Stimulated activated naive CD8-positive, alpha-beta T cell treated with anti-CD3 and anti-CD28 coated beads, Interleukin-15, amount 100 ng/mL, for 72 hours (primary cell): ENCODE measurements at regions not wholly inside any gene's neighbourhood (a gene's known extent, or its start where the extent isn't known, plus 50 kb on each side); places are given as distances from the start of the nearest gene placed in this dataset.
"Not testable (repeated sequence)": the region's sequence is repeated elsewhere in the genome, so short reads cannot be mapped to it uniquely, and the experiment has no call there.

Source experiments
- ATAC-seq: fragments of 150-1000 bp; cut with Tn5 transposase; 2 replicates; pipeline ENCODE4 v1.10.0; 2021; ENCODE audit warnings: mild to moderate bottlenecking, moderate library complexity
- DNase-seq, 2 donors: peaks; one replicate each; pipeline ENCODE4 v3.0.0; 2021 to 2022
- H3K27ac Mint-ChIP-seq, 2 donors: one replicate each; pipeline ENCODE4 v1.8.0; 2022; ENCODE audit warnings: mild to moderate bottlenecking in 2 of 2, mixed read lengths in 2 of 2, moderate library complexity in 2 of 2
- H3K27me3 Mint-ChIP-seq: one replicate; pipeline ENCODE4 v1.8.0; 2022; ENCODE audit warnings: mixed read lengths
- H3K4me1 Mint-ChIP-seq: one replicate; pipeline ENCODE4 v1.8.0; 2022; ENCODE audit warnings: mild to moderate bottlenecking, mixed read lengths
- H3K4me3 Mint-ChIP-seq, 2 donors: one replicate each; pipeline ENCODE4 v1.8.0; 2022; ENCODE audit warnings: mild to moderate bottlenecking in 2 of 2, mixed read lengths in 2 of 2, moderate library complexity in 1 of 2
- H3K9me3 Mint-ChIP-seq, 2 donors: one replicate each; pipeline ENCODE4 v1.8.0; 2022; ENCODE audit warnings: mixed read lengths in 2 of 2

DNA sequence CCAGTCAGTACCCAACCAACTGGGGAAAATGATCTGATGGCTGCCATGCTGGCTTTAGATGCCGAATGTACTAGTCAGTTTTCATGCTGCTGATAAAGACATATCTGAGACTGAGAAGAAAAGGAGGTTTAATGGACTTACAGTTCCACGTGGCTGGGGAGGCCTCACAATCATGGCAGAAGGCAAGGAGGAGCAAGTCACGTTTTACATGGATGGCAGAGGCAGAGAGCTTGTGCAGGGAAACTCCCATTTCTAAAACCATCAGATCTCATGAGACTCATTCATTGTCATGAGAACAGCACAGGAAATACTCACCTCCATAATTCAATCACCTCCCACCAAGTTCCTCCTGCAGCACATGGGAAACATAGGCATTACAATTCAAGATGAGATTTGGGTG lies 508.9 kb upstream of the NRP1 start:
- DNase-seq (no peak), ATAC-seq (no peak)
- Mint-ChIP-seq H3K27me3 (no peaks in the 10 kb centered on the region), H3K27ac (no peak overlapping the region), H3K4me3 (no peak overlapping the region), H3K4me1 (no peaks in the 10 kb centered on the region), H3K9me3 (peaks cover 21 to 25% of the 10 kb centered on the region in 2 donors)

DNA sequence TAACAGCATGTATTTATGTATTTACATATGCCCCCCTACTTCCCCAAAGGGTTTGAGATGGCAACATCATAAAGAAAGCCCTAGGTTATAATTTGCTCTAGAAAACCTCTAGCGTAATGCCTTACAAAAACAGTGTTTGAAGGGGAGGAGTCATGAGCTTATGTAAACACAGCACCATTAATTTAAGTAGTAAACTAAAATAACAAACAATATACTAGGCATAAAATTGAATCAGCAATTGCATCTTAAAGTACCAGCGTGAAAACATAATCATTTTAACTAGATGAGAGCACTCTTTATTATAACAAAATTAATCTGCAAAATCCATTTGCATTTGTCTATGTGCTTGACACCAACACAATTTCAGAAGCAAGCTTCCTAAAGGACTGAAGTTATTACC lies 507.2 kb upstream of the NRP1 start:
- no peaks in the 10 kb centered on the region for H3K27me3 Mint-ChIP-seq
- H3K4me1 Mint-ChIP-seq = no peaks in the 10 kb centered on the region
- DNase-seq (no peak), ATAC-seq (no peak)
- H3K27ac Mint-ChIP-seq = no peak overlapping the region
- H3K9me3 Mint-ChIP-seq = peaks cover 15 to 25% of the 10 kb centered on the region in 2 donors
- H3K4me3 Mint-ChIP-seq = no peak overlapping the region

DNA sequence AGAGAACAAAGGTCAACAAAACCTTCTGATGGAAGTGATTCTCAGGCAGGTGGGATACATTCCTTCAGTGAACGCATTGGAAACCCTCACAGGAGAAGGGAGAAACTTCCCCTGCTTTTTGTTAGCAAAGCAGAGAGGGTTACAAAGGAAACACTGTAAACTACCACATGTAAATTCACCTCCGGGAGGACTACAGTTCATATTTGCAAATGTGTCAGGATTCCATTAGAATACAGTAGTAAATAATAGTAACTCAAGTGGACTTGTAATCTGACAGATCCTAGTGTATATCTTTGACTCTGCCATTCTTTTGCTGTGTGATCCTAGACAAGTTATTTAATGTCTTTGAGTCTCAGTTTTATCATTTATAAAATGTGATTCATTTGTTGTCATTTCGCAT lies 504.3 kb upstream of the NRP1 start:
- Mint-ChIP-seq H3K27ac (no peak overlapping the region), H3K4me1 (no peaks in the 10 kb centered on the region), H3K4me3 (no peak overlapping the region), H3K9me3 (peaks cover 8 to 10% of the 10 kb centered on the region in 2 donors), H3K27me3 (no peaks in the 10 kb centered on the region)
- DNase-seq (no peak), ATAC-seq (no peak)

- H3K4me1 Mint-ChIP-seq = no peaks in the 10 kb centered on the region
- no peak overlapping the region for H3K4me3 Mint-ChIP-seq
- no peaks in the 10 kb centered on the region for H3K27me3 Mint-ChIP-seq
- DNase-seq (no peak), ATAC-seq (no peak)
- H3K9me3 Mint-ChIP-seq = no peaks in the 10 kb centered on the region
- no peak overlapping the region for H3K27ac Mint-ChIP-seq
Measured at GRCh38 chr10:33837736-33838135, 503.3 kb upstream of the NRP1 start.

DNA sequence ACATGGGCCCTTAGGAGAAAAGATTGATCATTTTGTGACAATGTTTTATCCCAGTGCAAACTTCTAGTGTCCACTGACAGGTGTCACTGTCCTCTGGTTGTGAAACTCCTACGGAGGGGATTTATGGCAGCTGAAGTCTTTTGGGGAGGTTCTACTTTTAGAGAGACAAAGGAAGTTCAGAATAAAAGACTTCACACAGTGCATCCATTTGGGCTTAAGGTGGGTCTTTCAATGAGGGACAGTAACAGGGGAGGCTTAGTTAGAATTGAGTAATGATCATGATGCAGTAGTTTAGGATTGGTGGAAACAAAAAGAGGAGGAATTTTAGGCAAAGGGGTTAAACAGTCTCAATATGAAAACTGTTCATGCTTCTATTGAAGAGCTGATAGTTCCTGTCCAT lies 501.1 kb upstream of the NRP1 start:
- DNase-seq (no peak), ATAC-seq (no peak)
- Mint-ChIP-seq H3K4me1 (no peaks in the 10 kb centered on the region), H3K9me3 (no peaks in the 10 kb centered on the region), H3K27me3 (no peaks in the 10 kb centered on the region), H3K4me3 (no peak overlapping the region), H3K27ac (no peak overlapping the region)

DNA sequence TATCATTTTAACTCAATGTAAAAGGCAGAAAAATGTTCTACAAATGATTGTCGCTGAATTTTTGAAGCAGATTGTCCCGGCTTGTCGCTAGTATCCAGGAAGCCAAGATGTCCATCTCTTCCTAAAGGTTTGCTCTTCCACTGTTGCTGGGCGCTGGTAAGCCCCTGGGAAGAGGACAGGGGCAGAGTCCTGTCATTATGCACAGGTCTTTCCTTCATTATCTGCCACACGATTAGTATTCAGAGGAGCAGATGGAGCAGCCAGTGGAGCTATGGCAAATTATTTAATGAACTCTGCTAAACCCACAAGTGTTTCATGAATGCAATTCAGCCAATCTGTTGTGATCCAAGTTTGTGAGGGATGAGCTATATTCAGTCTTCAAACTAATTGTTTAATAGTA lies 499.1 kb upstream of the NRP1 start:
- Mint-ChIP-seq H3K4me3 (no peak overlapping the region), H3K9me3 (peaks cover 4 to 8% of the 10 kb centered on the region in 2 donors), H3K27ac (no peak overlapping the region), H3K27me3 (no peaks in the 10 kb centered on the region), H3K4me1 (no peaks in the 10 kb centered on the region)
- DNase-seq (no peak), ATAC-seq (no peak)

GRCh38 chr10:33832124-33832787 lies 497.8 kb upstream of the NRP1 start:
- H3K27ac Mint-ChIP-seq = no peak overlapping the region
- H3K27me3 Mint-ChIP-seq = peaks cover 5% of the 10 kb centered on the region
- ATAC-seq (no peak), DNase-seq (no peak)
- H3K4me1 Mint-ChIP-seq = no peaks in the 10 kb centered on the region
- H3K4me3 Mint-ChIP-seq = no peak overlapping the region
- peaks cover 4 to 17% of the 10 kb centered on the region in 2 donors for H3K9me3 Mint-ChIP-seq

DNA sequence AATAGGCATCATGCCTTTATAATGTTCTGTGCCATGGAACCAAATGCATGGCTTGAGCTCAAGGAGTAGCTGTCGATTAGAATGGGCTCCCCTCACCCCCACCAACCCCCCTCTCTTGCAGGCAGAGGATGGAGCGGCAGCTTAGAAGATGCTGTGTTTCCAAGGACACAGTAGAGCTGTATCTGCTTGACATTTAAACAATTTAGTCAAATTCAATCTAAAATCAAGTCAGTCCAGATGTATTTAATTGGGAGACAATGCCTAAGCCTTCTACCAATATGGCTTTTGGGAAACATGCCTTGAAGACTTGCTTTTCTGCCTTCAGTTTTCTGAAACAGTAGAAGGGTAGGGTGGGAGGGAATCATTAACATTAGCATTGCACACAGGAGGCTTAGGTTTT lies 497.1 kb upstream of the NRP1 start:
- H3K27me3 Mint-ChIP-seq = peaks cover 9% of the 10 kb centered on the region
- DNase-seq = no peak
- ATAC-seq = no peak

GRCh38 chr10:33829899-33830298 lies 495.4 kb upstream of the NRP1 start:
- not testable (repeated sequence) for H3K27me3 Mint-ChIP-seq, H3K4me3 Mint-ChIP-seq, ATAC-seq, DNase-seq, H3K4me1 Mint-ChIP-seq, H3K27ac Mint-ChIP-seq
- H3K9me3 Mint-ChIP-seq = peaks cover 4 to 20% of the 10 kb centered on the region in 2 donors

More for the DNA sequence above, 497.1 kb upstream of the NRP1 start:
- Mint-ChIP-seq H3K4me1 (no peaks in the 10 kb centered on the region), H3K4me3 (no peak overlapping the region), H3K27ac (no peak overlapping the region), H3K9me3 (peaks cover 4 to 20% of the 10 kb centered on the region in 2 donors)

GRCh38 chr10:33828592-33828991 lies 494.1 kb upstream of the NRP1 start:
- no peak overlapping the region for H3K27ac Mint-ChIP-seq
- DNase-seq (no peak), ATAC-seq (no peak)
- H3K9me3 Mint-ChIP-seq = peaks cover 4 to 21% of the 10 kb centered on the region in 2 donors
- no peaks in the 10 kb centered on the region for H3K4me1 Mint-ChIP-seq
- H3K27me3 Mint-ChIP-seq = peaks cover 9% of the 10 kb centered on the region
- no peak overlapping the region for H3K4me3 Mint-ChIP-seq

- ATAC-seq (no peak), DNase-seq (no peak)
- Mint-ChIP-seq H3K27ac (no peak overlapping the region), H3K27me3 (peaks cover 9% of the 10 kb centered on the region), H3K4me3 (no peak overlapping the region), H3K4me1 (no peaks in the 10 kb centered on the region), H3K9me3 (peaks cover 4 to 26% of the 10 kb centered on the region in 2 donors)
Measured at GRCh38 chr10:33826186-33826585, 491.7 kb upstream of the NRP1 start.

GRCh38 chr10:33822774-33823173 lies 488.3 kb upstream of the NRP1 start:
- DNase-seq = no peak

DNA sequence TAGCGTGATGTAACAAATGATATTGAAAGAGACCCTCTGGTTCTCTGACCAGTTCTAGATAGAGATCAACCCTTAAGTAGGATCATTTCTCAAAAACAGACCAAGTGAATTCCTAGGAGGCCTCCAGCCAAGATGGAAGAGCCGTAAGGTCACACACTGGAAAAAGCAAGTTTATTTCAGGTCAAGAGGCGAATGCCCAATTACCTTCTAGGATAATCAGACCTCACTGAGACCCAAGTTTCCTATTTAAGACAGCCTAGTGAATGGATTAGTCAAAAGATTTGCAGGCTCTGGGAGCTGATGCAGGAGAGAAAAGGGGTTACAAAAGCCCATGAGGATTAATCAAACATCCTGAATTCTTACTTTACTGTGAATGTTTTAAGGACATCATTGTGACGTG lies 486.1 kb upstream of the NRP1 start:
- no peaks in the 10 kb centered on the region for H3K27me3 Mint-ChIP-seq
- no peak overlapping the region for H3K4me3 Mint-ChIP-seq
- DNase-seq (no peak), ATAC-seq (no peak)
- no peak overlapping the region for H3K27ac Mint-ChIP-seq
- peaks cover 0 to 6% of the 10 kb centered on the region in 2 donors for H3K9me3 Mint-ChIP-seq
- H3K4me1 Mint-ChIP-seq = no peaks in the 10 kb centered on the region

More at GRCh38 chr10:33822774-33823173, 488.3 kb upstream of the NRP1 start:
- no peak for ATAC-seq
- Mint-ChIP-seq H3K4me1 (no peaks in the 10 kb centered on the region), H3K27ac (no peak overlapping the region), H3K27me3 (peaks cover 9% of the 10 kb centered on the region), H3K4me3 (no peak overlapping the region), H3K9me3 (peaks cover 0 to 15% of the 10 kb centered on the region in 2 donors)

GRCh38 chr10:33819206-33819605 lies 484.7 kb upstream of the NRP1 start:
- Mint-ChIP-seq H3K4me3 (no peak overlapping the region), H3K27me3 (no peaks in the 10 kb centered on the region), H3K9me3 (peaks cover 0 to 6% of the 10 kb centered on the region in 2 donors), H3K4me1 (no peaks in the 10 kb centered on the region), H3K27ac (no peak overlapping the region)
- ATAC-seq (no peak), DNase-seq (no peak)

DNA sequence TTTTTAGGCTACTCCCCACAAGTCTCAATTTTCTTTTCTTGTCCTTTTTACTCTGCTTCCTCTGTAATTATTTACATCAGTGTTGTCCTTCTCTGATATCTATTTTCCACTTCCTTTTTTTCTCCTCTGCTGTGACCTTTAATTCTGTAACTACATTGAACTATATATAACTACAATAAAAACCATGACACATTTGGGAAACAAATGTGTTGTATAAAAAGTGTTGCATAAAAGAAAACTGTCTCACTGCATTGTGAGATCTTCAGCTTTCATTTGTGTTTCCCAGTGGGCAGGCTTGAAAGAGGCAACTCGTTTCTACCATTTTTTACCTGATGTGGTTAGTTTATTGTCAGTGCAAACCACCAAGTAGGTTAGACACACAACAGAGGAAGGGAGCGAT lies 483.9 kb upstream of the NRP1 start:
- H3K9me3 Mint-ChIP-seq = peaks cover 0 to 3% of the 10 kb centered on the region in 2 donors
- ATAC-seq (no peak), DNase-seq (no peak)
- H3K27me3 Mint-ChIP-seq = no peaks in the 10 kb centered on the region
- H3K27ac Mint-ChIP-seq = peak overlapping the region in 1 of 2 donors; percentile 13
- no peak overlapping the region for H3K4me3 Mint-ChIP-seq
- no peaks in the 10 kb centered on the region for H3K4me1 Mint-ChIP-seq

DNA sequence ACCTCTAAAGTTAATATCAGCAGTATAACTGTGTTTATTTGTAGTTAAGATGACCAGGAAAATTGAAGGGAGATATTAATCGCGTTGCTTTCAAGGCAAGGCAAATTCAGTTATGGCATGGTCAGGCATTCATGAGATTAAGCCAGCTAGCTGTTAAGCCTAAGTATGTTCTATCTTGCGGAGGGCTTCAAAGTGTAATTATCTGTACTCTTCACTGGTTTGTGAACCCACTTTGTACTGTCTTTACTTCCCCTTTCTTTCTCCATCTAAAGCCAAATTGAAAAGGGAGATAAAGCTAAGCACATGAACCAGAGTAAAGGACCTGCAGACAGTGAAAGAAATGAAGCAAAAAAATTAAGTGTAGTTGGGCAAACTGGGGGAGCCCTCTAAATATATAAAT lies 483.1 kb upstream of the NRP1 start:
- Mint-ChIP-seq H3K4me1 (no peaks in the 10 kb centered on the region), H3K27me3 (no peaks in the 10 kb centered on the region), H3K27ac (no peak overlapping the region), H3K9me3 (no peaks in the 10 kb centered on the region), H3K4me3 (no peak overlapping the region)
- no peak for DNase-seq
- no peak for ATAC-seq

GRCh38 chr10:33815776-33816175 lies 481.3 kb upstream of the NRP1 start:
- ATAC-seq (no peak), DNase-seq (no peak)
- H3K4me3 Mint-ChIP-seq = no peak overlapping the region
- no peak overlapping the region for H3K27ac Mint-ChIP-seq
- no peaks in the 10 kb centered on the region for H3K27me3 Mint-ChIP-seq
- H3K4me1 Mint-ChIP-seq = no peaks in the 10 kb centered on the region
- no peaks in the 10 kb centered on the region for H3K9me3 Mint-ChIP-seq
